H4 (cell line): ENCODE measurements at regions not wholly inside any gene's neighbourhood (a gene's known extent, or its start where the extent isn't known, plus 50 kb on each side); places are given as distances from the start of the nearest gene placed in this dataset.
"Not testable (repeated sequence)": the region's sequence is repeated elsewhere in the genome, so short reads cannot be mapped to it uniquely, and the experiment has no call there.

ENCODE experiments used
- DNase-seq: peaks from one replicate; pipeline ENCODE4 v3.0.0-alpha.2; 2015; ENCODE audit warnings: low spot score

- no peak for DNase-seq
Measured at GRCh38 chr6:137933696-137934095, 66.6 kb downstream of the TNFAIP3 start.

GRCh38 chr6:137936798-137937197 is 69.7 kb downstream of the TNFAIP3 start:
- no peak for DNase-seq

GRCh38 chr6:137937834-137938233 is 70.8 kb downstream of the TNFAIP3 start:
- DNase-seq = no peak

- no peak for DNase-seq
Measured at GRCh38 chr6:137938770-137939379, 71.8 kb downstream of the TNFAIP3 start.

GRCh38 chr6:137941995-137942394 is 74.9 kb downstream of the TNFAIP3 start:
- no peak for DNase-seq

- DNase-seq = no peak
Measured at GRCh38 chr6:137942736-137943135, 75.7 kb downstream of the TNFAIP3 start.

GRCh38 chr6:137944381-137944780 is 77.3 kb downstream of the TNFAIP3 start:
- not testable (repeated sequence) for DNase-seq

GRCh38 chr6:137944793-137945498 is 77.9 kb downstream of the TNFAIP3 start:
- DNase-seq = peak; percentile 11

- no peak for DNase-seq
Measured at GRCh38 chr6:137949686-137950390, 82.8 kb downstream of the TNFAIP3 start.

GRCh38 chr6:137950581-137950980 is 83.5 kb downstream of the TNFAIP3 start:
- no peak for DNase-seq

- DNase-seq = no peak
Measured at GRCh38 chr6:137951064-137951597, 84.1 kb downstream of the TNFAIP3 start.

GRCh38 chr6:137952247-137952646 is 85.2 kb downstream of the TNFAIP3 start:
- DNase-seq = no peak

GRCh38 chr6:137953761-137954160 is 86.7 kb downstream of the TNFAIP3 start:
- DNase-seq = no peak

- no peak for DNase-seq
Measured at GRCh38 chr6:137954253-137954652, 87.2 kb downstream of the TNFAIP3 start.

GRCh38 chr6:137956098-137956488 is 89.0 kb downstream of the TNFAIP3 start:
- DNase-seq = no peak

- no peak for DNase-seq
Measured at GRCh38 chr6:137957471-137957870, 90.4 kb downstream of the TNFAIP3 start.

GRCh38 chr6:137958811-137959565 is 91.9 kb downstream of the TNFAIP3 start:
- DNase-seq = no peak

GRCh38 chr6:137962725-137963124 is 95.7 kb downstream of the TNFAIP3 start:
- no peak for DNase-seq

- DNase-seq = no peak
Measured at GRCh38 chr6:137964876-137965275, 97.8 kb downstream of the TNFAIP3 start.

- no peak for DNase-seq
Measured at GRCh38 chr6:137967689-137968454, 100.8 kb downstream of the TNFAIP3 start.

GRCh38 chr6:137968455-137968804 is 101.4 kb downstream of the TNFAIP3 start:
- no peak for DNase-seq
